ENCODE measurements at regions not wholly inside any gene's neighbourhood (a gene's known extent, or its start where the extent isn't known, plus 50 kb on each side); places are given as distances from the start of the nearest gene placed in this dataset.

GRCh38 chr16:79363035-79363434 is 237.5 kb downstream of the MAF start (continued):
- TF ChIP-seq EGR1 (IDR thresholded peaks at IDR 0.05; ENCODE audit: low read depth) (no peak), TCF7L2 (IDR thresholded peaks at IDR 0.05; ENCODE audit: borderline replicate concordance, extremely low read depth, insufficient read depth, insufficient read length) (no peak), SRF (IDR thresholded peaks at IDR 0.05; ENCODE audit: low read depth) (no peak), EZH2 (IDR thresholded peaks at IDR 0.05) (no peak), JUND (IDR thresholded peaks at IDR 0.05) (no peak)

GRCh38 chr16:79362300-79362970 is 238.1 kb downstream of the MAF start:
- H3K4me2 ChIP-seq (ENCODE audit: low read length), result no peak overlapping the region
- ChIA-PET POLR2A (no interaction called here), RAD21 (ENCODE audit: low non-redundant PET in 1 of 2, low total read pairs in 2 of 2, uncharacterized antibody in 2 of 2, unreplicated experiment in 2 of 2) (no interaction called here)

More at GRCh38 chr16:79362300-79362970, 238.1 kb downstream of the MAF start:
- CTCF ChIA-PET, result no interaction called here
- Histone ChIP-seq H3K36me3 (ENCODE audit: control insufficient read depth in 1 of 2, insufficient read depth in 2 of 2, low read length in 2 of 2) (no peaks in the 10 kb centered on the region), H3K4me3 (replicated peaks in 1 of 2; ENCODE audit: low read depth in 1 of 2, low read length in 2 of 2) (no peak overlapping the region), H3K9me2 (ENCODE audit: insufficient read depth) (no peaks in the 10 kb centered on the region), H4K20me1 (ENCODE audit: insufficient read depth) (no peaks in the 10 kb centered on the region), H3K9ac (ENCODE audit: low read length) (no peak overlapping the region), H3K27me3 (ENCODE audit: insufficient read depth, low read length) (no peaks in the 10 kb centered on the region; the same call in 1 of the 2 replicates), H2AFZ (ENCODE audit: low read depth, low read length, poor library complexity, severe bottlenecking) (no peak overlapping the region), H3K79me2 (ENCODE audit: insufficient read depth, low read length) (no peaks in the 10 kb centered on the region), H3K9me3 (ENCODE audit: control insufficient read depth in 1 of 2, insufficient read depth in 1 of 2, low read depth in 1 of 2, low read length in 2 of 2) (peaks cover 46 to 49% of the 10 kb centered on the region in 2 experiments; a peak in 2 of 4 replicates), H3K27ac (ENCODE audit: low read depth, low read length) (no peak overlapping the region), H3K4me1 (ENCODE audit: control insufficient read depth in 1 of 2, insufficient read depth in 2 of 2, low read length in 2 of 2) (no peaks in the 10 kb centered on the region)
- no peak for ATAC-seq
- DNase-seq (ENCODE audit: low read depth, low spot score), result no peak
- BruUV-seq (replicated peaks), result no TSS peak
- intact Hi-C loops (cut with micrococcal nuclease), result no loop called here
- TF ChIP-seq YY1 (IDR thresholded peaks at IDR 0.05; ENCODE audit: extremely low read depth, insufficient replicate concordance, low read depth, low read length) (no peak), POLR2A (IDR thresholded peaks at IDR 0.05; ENCODE audit: borderline replicate concordance, extremely low read depth, insufficient read depth, insufficient read length) (no peak), ATF3 (IDR thresholded peaks at IDR 0.05) (no peak)
